ENCODE measurements at regions not wholly inside any gene's neighbourhood (a gene's known extent, or its start where the extent isn't known, plus 50 kb on each side); places are given as distances from the start of the nearest gene placed in this dataset.

- TF ChIP-seq CTCF (IDR thresholded peaks at IDR 0.05; ENCODE audit: insufficient read depth, low read depth, low read length) (peak; percentile 95), EZH2 (IDR thresholded peaks at IDR 0.05; ENCODE audit: insufficient read depth, low read length) (no peak)
These were observed 147.6 kb upstream of the CAMK1G start for GRCh38 chr1:209435654-209436566.
